Activated naive CD8-positive, alpha-beta T cell (primary cell): ENCODE measurements at regions not wholly inside any gene's neighbourhood (a gene's known extent, or its start where the extent isn't known, plus 50 kb on each side); places are given as distances from the start of the nearest gene placed in this dataset.

Experiments
- H3K27ac Mint-ChIP-seq: one replicate; pipeline ENCODE4 v1.8.0; 2021; ENCODE audit warnings: mixed read lengths
- H3K27me3 Mint-ChIP-seq: one replicate; pipeline ENCODE4 v1.8.0; 2021; ENCODE audit warnings: mixed read lengths
- H3K36me3 Mint-ChIP-seq: one replicate; pipeline ENCODE4 v1.8.0; 2021; ENCODE audit warnings: mixed read lengths
- H3K4me1 Mint-ChIP-seq: one replicate; pipeline ENCODE4 v1.8.0; 2021; ENCODE audit warnings: low read depth, mixed read lengths
- H3K4me3 Mint-ChIP-seq: one replicate; pipeline ENCODE4 v1.8.0; 2021; ENCODE audit warnings: mild to moderate bottlenecking, mixed read lengths
- H3K9me3 Mint-ChIP-seq: one replicate; pipeline ENCODE4 v1.8.0; 2021; ENCODE audit warnings: low read depth, mixed read lengths

DNA sequence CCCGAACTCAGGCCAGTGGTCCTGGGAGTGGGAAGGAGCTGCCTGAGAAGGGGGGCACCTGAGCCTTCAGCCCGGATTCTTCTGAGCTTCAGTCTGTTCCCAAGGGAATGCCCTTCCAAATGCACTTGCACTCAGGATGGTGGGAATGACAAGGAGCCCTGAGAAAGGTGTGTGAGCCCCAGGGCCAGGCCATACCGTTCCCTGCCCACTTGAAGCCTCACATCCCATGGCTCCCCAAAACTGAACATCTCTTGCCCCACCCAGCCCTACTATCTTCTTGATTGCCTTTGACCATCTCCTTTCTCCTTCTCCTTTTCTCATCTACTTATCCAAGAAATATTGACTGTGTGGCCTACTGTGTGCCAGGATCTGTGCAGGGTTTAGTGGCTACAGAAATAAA, 84.4 kb upstream of the HSPA9 start:
- Mint-ChIP-seq H3K27ac (no peak overlapping the region), H3K36me3 (no peaks in the 10 kb centered on the region), H3K4me1 (peaks cover 26% of the 10 kb centered on the region), H3K4me3 (no peak overlapping the region), H3K9me3 (peaks cover 3% of the 10 kb centered on the region), H3K27me3 (peaks cover 59% of the 10 kb centered on the region)

DNA sequence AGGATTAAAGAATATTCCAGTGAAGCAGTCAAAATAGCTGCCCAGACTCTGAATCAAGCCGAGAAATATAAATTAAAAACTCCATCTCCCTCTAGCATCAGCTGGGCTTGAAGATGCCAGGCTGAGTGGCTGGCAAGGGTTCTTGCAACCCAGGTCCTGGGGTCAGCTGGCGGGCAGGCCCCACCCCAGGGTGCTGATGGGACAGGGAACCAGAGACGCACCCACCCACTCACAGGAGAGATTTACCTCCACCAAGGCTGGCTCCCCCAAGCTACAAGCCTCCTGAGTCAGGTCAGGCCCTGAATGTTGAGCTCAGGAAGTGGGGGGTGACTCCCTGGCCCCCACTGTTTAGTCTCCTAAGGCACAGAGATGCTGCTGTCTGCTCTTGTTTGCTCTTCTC, 83.9 kb upstream of the HSPA9 start:
- no peak overlapping the region for H3K4me3 Mint-ChIP-seq
- no peak overlapping the region for H3K27ac Mint-ChIP-seq
- no peaks in the 10 kb centered on the region for H3K36me3 Mint-ChIP-seq
- peaks cover 56% of the 10 kb centered on the region for H3K27me3 Mint-ChIP-seq
- peaks cover 28% of the 10 kb centered on the region for H3K4me1 Mint-ChIP-seq
- H3K9me3 Mint-ChIP-seq: peaks cover 3% of the 10 kb centered on the region

DNA sequence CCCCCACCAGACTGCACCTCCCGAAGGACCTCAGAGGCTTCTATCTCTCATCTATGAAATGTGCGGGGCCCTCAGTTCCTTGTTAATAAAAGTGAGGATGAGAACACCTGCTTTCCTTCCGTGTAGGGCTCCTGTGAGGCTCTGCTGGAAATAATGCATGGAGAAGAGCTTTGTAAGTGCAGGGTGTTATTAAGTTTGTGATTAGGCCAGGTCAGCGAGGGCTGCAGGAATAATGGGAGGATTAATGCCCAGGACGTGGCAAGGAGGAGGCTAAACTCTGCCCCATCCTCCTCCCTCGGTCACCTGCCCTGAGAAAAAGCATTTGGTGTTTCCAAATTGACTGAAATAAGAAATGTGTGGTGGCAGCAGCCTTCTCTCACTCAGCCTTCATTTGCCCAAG, 83.5 kb upstream of the HSPA9 start:
- H3K27me3 Mint-ChIP-seq: peaks cover 57% of the 10 kb centered on the region
- H3K9me3 Mint-ChIP-seq: peaks cover 3% of the 10 kb centered on the region
- H3K4me3 Mint-ChIP-seq: no peak overlapping the region
- no peak overlapping the region for H3K27ac Mint-ChIP-seq
- peaks cover 31% of the 10 kb centered on the region for H3K4me1 Mint-ChIP-seq
- H3K36me3 Mint-ChIP-seq: no peaks in the 10 kb centered on the region

DNA sequence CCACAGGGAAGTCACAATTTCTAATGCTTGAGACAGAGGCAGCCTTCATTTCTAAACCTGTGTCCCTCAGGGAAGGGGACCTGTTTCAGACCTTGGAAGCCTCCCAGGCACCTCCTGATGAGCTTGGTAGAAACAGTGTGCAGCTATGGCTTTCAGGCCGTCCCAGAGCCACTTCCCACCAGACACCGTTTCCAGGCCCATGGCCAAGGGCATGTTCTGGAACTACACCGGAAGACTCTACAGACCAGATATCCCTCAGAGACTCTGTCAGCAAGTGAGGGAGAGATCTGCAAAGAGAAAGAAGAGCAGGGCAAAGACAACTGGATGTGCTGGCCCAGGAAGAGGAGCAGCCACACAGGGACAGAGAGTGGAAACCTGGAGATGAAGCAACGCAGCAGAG, 82.2 kb upstream of the HSPA9 start:
- H3K9me3 Mint-ChIP-seq: peaks cover 3% of the 10 kb centered on the region
- no peak overlapping the region for H3K4me3 Mint-ChIP-seq
- H3K27me3 Mint-ChIP-seq: peaks cover 56% of the 10 kb centered on the region
- H3K36me3 Mint-ChIP-seq: no peaks in the 10 kb centered on the region
- H3K27ac Mint-ChIP-seq: peak overlapping the region; percentile 23
- H3K4me1 Mint-ChIP-seq: peaks cover 23% of the 10 kb centered on the region

DNA sequence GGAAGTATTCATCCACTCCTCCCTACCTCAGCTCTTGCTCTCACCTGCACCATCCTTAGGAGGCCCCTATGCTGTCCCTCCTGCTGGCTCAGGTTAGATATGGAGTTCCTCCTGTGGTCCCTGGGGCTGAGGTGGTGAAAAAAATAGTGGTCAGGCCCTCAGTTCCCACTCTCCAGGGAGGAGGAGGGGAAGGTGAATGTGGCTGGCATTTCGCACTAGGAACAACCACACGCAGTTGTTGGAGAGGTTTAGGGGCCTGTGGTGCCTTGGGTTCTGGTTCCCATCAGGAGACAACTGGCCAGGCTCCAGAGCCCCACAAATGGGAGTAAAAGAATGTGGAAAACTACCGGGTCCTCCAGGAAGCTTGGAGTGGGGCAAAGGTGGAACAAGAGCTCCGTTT, 81.7 kb upstream of the HSPA9 start:
- Mint-ChIP-seq H3K27me3 (peaks cover 55% of the 10 kb centered on the region), H3K4me3 (no peak overlapping the region), H3K27ac (no peak overlapping the region), H3K4me1 (peaks cover 23% of the 10 kb centered on the region), H3K36me3 (no peaks in the 10 kb centered on the region), H3K9me3 (peaks cover 3% of the 10 kb centered on the region)

DNA sequence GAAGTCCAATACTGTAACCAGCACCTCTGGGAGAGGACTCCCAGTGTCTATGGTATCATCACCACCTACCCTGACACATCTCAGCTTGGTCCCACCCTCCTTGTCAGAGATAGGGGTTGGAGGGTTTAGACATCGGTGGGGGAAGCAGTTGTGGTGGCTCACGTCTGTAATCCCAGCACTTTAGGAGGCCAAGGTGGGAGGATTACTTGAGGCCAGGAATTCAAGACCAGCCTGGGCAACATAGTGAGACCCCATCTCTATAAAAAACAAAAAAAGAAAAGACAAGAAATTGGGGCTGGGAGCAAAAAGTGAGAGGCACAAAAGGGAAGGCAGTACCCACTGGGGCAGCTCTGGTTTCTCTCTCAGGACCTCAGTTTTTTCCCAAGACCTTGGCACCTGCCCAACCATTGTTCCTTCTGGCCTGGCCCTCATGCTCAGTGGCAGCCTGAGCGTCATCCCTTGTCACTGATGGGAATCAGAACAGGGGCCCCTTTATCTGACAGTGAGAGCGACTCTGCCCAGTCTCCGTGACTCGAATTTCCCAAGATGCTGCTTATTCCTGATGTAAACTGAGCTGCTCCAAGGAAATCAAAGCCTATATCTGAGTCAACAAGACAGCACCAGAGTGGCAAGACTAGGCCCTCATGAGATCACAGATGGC, 80.5 kb upstream of the HSPA9 start:
- H3K36me3 Mint-ChIP-seq: no peaks in the 10 kb centered on the region
- peaks cover 23% of the 10 kb centered on the region for H3K4me1 Mint-ChIP-seq
- peaks cover 3% of the 10 kb centered on the region for H3K9me3 Mint-ChIP-seq
- no peak overlapping the region for H3K27ac Mint-ChIP-seq
- peaks cover 57% of the 10 kb centered on the region for H3K27me3 Mint-ChIP-seq
- H3K4me3 Mint-ChIP-seq: no peak overlapping the region

DNA sequence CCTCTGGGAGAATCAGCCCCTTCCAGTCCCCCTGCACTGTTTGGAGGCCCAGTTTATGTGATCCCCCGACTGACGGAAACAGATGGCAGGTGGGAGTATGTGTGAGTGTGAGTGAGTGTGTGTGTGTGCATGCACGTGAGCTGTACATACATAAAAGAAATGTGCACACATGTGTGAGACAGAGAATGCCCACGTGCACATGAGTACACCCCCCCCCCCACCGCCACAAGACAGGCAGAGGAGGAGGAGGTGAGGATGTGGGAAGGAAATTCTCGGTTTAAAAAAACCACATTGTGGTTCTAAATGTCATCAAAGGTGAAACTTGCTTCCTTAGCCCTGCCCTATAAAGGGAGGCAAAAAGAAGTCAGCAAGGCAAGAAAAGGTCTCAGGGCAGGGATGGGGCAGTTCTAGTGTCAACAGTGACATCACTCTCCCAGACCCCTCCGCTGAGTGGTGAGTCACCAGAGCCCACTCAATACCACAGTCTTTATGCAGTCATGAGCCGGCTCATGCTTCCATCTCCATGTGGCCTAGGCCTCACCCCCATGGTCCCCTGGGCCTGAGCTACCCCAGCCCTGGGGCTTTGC, 79.2 kb upstream of the HSPA9 start:
- peak overlapping the region; percentile 72 for H3K27ac Mint-ChIP-seq
- peaks cover 3% of the 10 kb centered on the region for H3K9me3 Mint-ChIP-seq
- peaks cover 23% of the 10 kb centered on the region for H3K4me1 Mint-ChIP-seq
- H3K4me3 Mint-ChIP-seq: peak overlapping the region; percentile 67
- no peaks in the 10 kb centered on the region for H3K36me3 Mint-ChIP-seq
- peaks cover 47% of the 10 kb centered on the region for H3K27me3 Mint-ChIP-seq

DNA sequence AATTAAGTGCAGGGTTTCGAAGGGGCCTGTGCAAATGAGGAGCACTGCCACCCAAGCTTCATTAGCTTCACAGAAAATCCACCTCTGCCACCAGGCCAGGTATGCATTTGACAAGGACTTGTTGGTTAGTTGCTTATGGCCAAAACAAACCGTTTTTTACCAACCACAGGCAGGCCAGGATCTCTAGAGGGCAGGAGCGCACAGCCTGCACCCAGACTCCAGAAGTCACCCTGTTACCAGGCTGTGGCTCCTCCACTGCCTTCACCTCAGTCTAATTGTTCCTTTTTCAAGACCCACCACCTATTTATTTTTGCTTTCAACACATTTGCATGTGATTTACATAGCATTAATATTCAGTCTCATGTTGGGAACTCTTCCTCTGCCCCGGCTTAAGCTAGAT, 78.3 kb upstream of the HSPA9 start:
- H3K36me3 Mint-ChIP-seq: no peaks in the 10 kb centered on the region
- peaks cover 3% of the 10 kb centered on the region for H3K9me3 Mint-ChIP-seq
- peak overlapping the region; percentile 54 for H3K27ac Mint-ChIP-seq
- H3K27me3 Mint-ChIP-seq: peaks cover 48% of the 10 kb centered on the region
- no peak overlapping the region for H3K4me3 Mint-ChIP-seq
- peaks cover 23% of the 10 kb centered on the region for H3K4me1 Mint-ChIP-seq

DNA sequence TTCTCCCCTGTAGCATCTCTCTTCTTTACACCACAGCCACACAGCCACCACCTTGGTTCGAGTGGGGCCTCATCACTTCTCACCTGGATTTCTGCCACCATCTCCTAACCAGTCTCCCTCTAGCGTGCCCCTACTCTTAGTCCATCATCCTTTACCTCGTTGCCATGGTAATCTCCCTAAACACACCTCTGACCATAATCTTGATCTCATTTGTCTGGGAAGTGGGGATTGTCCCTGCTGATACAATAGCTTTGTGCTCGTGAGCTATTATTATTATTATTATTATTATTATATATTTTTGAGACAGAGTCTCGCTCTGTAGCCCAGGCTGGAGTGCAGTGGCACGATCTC, 76.5 kb upstream of the HSPA9 start:
- Mint-ChIP-seq H3K4me1 (peaks cover 23% of the 10 kb centered on the region), H3K9me3 (peaks cover 3% of the 10 kb centered on the region), H3K27me3 (peaks cover 50% of the 10 kb centered on the region), H3K36me3 (no peaks in the 10 kb centered on the region), H3K4me3 (no peak overlapping the region), H3K27ac (peak overlapping the region; percentile 4)

DNA sequence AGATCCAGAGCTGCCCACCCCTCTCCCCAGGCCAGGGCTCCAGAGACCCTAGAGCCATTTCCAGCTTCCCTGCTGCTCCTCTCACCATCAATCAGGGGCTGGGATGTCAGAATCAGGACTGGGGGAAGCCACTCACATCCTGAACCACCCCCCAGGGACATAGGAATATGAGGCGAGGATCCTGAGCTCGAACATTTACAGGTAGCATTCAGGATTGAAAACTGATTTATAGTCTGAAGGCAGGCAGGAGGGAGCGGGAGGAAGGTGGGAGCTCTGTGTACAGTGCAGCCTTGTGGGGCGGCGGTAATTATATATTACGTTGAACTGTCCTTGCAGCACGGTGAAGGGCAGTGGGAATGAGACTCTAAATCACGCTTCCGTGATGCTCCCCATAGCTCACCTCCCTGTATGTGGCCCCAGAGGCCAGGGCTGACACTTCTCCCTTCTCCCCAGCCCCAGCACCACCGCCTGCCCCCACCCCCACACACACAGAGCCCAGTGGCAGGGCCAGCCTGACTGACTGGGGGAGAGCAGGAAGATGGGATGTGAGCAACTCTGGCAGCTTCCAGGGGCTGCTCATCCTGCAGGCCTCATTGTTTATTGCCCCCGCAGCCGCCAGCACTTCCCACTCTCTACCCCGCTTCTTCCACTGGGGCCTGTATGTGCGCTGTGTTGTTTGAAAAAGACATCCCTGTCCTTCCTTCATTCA, 76.0 kb upstream of the HSPA9 start:
- Mint-ChIP-seq H3K27me3 (peaks cover 52% of the 10 kb centered on the region), H3K4me1 (peaks cover 23% of the 10 kb centered on the region), H3K27ac (no peak overlapping the region), H3K4me3 (no peak overlapping the region), H3K36me3 (no peaks in the 10 kb centered on the region), H3K9me3 (peaks cover 3% of the 10 kb centered on the region)

DNA sequence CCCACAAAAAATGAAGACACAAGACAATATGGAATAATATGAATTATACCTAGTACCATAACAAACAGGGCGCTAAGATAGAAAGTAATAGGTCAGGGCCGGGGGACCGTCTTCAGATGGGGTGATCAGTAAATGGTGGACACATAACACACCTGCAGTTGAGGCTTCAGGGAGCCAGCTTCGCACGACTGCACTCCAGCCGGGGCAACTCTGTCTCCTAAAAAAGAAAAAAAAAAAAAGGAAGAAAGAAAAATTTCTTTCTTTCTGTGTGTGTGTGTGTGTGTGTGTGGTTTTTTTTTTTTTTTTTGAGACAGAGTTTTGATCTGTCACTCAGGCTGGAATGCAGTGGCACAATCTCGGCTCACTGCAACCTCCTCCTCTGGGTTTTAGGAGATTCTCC, 75.0 kb upstream of the HSPA9 start:
- Mint-ChIP-seq H3K4me1 (peaks cover 21% of the 10 kb centered on the region), H3K9me3 (peaks cover 3% of the 10 kb centered on the region), H3K4me3 (no peak overlapping the region), H3K27me3 (peaks cover 52% of the 10 kb centered on the region), H3K27ac (no peak overlapping the region), H3K36me3 (no peaks in the 10 kb centered on the region)

DNA sequence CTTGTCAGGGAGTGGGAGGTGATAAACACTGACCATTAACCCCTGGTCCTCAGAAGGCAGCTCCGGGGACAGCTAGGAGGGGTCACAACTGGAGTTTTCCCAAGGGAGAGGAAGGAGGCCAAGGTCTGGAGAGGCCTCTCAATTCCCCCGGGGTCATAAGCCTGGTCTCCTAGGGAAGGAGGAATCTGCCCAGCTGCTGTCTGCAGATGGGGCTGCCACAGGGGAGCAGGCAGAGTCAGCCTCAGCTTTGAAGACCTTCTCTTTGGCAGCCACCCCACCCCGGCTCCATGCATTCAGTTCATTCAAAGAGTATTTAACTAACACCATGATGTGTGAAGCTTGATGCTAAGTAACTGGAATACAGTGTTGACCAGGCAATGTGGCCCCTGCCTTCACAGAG, 74.6 kb upstream of the HSPA9 start:
- Mint-ChIP-seq H3K36me3 (no peaks in the 10 kb centered on the region), H3K9me3 (peaks cover 2% of the 10 kb centered on the region), H3K27ac (no peak overlapping the region), H3K4me1 (peaks cover 17% of the 10 kb centered on the region), H3K27me3 (peaks cover 53% of the 10 kb centered on the region), H3K4me3 (no peak overlapping the region)

DNA sequence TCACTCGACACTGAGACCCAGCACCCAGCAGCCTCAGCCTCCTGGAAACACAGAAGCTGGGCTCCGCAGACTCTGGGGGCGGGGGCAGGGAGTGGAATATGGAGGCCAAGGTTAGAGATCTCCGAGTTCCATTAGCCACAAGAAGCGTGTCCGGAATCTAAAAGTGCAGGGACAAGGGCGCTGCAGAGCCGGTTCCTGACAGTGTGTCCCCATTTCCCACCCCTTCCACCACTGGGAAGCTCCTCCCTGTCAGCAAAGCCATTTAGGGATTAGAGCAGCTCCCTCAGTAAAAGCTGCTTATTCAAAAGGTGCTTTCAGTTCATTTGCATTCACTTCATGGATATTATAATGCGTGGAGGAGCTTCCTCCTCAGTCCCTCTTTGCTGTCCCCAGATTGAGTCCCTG, 74.1 kb upstream of the HSPA9 start:
- H3K27ac Mint-ChIP-seq: no peak overlapping the region
- H3K36me3 Mint-ChIP-seq: no peaks in the 10 kb centered on the region
- peaks cover 12% of the 10 kb centered on the region for H3K4me1 Mint-ChIP-seq
- H3K9me3 Mint-ChIP-seq: no peaks in the 10 kb centered on the region
- H3K27me3 Mint-ChIP-seq: peaks cover 55% of the 10 kb centered on the region
- H3K4me3 Mint-ChIP-seq: no peak overlapping the region

DNA sequence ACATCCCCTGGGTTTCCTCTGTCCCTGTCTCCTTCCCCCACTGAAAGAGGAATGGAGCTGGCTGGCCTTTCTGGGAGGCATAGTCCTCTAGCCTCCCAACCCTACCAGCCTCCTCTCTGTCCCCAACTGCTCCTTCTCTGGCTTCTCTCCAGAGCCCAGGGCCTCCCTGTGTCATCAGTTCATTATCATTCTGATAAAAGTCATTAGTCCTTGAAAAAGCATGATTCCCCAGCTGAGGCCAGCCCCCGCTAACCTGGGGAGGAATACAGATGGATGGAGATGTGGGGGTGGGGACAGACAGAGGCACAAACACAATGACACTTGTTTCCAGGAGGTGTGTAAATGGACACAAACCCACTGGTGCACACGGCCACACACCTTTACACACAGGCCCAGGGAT, 73.6 kb upstream of the HSPA9 start:
- H3K9me3 Mint-ChIP-seq: no peaks in the 10 kb centered on the region
- H3K36me3 Mint-ChIP-seq: no peaks in the 10 kb centered on the region
- H3K27ac Mint-ChIP-seq: no peak overlapping the region
- H3K27me3 Mint-ChIP-seq: peaks cover 54% of the 10 kb centered on the region
- H3K4me3 Mint-ChIP-seq: no peak overlapping the region
- H3K4me1 Mint-ChIP-seq: peaks cover 7% of the 10 kb centered on the region

DNA sequence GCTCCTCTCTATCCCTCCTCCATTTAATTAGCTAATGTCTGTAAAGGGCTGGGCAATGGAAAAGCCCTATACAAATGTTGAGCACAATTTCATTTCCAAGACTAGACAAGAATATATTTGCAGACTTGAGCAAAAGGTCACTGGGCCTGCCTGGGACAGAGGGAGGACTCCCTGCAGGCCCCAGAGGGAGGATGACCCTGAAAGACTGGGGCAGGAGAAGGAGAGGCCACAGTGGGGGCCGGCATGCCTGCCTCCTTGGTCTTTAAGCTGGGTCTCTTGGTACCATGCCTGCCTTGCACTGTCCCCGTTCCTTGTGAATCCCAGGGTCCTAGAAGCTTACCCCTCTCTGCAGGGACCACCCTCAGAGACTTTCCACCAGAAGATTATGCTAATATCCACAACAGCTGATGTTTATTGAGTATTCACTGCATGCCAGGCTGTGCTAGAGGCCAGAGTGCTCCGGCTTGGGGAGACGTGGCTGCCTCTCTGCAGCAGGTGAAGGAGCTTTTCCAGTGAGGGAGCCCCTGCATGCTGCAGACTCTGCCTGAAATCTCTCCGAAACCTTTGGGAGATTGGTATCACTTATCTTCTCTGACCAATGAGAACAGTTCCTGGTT, 72.7 kb upstream of the HSPA9 start:
- peaks cover 53% of the 10 kb centered on the region for H3K27me3 Mint-ChIP-seq
- H3K36me3 Mint-ChIP-seq: no peaks in the 10 kb centered on the region
- no peak overlapping the region for H3K4me3 Mint-ChIP-seq
- no peaks in the 10 kb centered on the region for H3K4me1 Mint-ChIP-seq
- H3K27ac Mint-ChIP-seq: no peak overlapping the region
- H3K9me3 Mint-ChIP-seq: no peaks in the 10 kb centered on the region
